Keratinocyte (primary cell): ENCODE measurements at regions not wholly inside any gene's neighbourhood (a gene's known extent, or its start where the extent isn't known, plus 50 kb on each side); places are given as distances from the start of the nearest gene placed in this dataset.

Experiments used
- CTCF ChIP-seq, 3 experiments: IDR thresholded peaks in 1 of 3; conservative IDR thresholded peaks in 1 of 3; optimal IDR thresholded peaks in 1 of 3; 2 replicates in 2 of 3; 3 replicates in 1 of 3; pipeline versions ENCODE3 to v1.5.1; 2011; ENCODE audit warnings: low read length in 3 of 3, mild to moderate bottlenecking in 3 of 3, moderate library complexity in 2 of 3, control low read depth in 1 of 3, inconsistent platforms in 1 of 3; ENCODE audit not compliant: insufficient read depth in 2 of 3; ENCODE audit errors: extremely low read depth in 1 of 3
- EZH2 ChIP-seq: IDR thresholded peaks from one replicate; pipeline ENCODE4 v1.6.1; 2012; ENCODE audit warnings: inconsistent platforms, mild to moderate bottlenecking, low read length, moderate library complexity

- no peak for TF ChIP-seq EZH2
- no peak for TF ChIP-seq CTCF (optimal IDR thresholded peaks at IDR 0.05 in 1 of 3, IDR thresholded peaks at IDR 0.05 in 1 of 3, conservative IDR thresholded peaks at IDR 0.05 in 1 of 3; ENCODE audit: extremely low read depth in 1 of 3, insufficient read depth in 2 of 3, low read length in 3 of 3)
Observed at GRCh38 chr7:109062798-109063197, 493.1 kb downstream of the DNAJB9 start.
